Dedifferentiated amniotic fluid mesenchymal stem cell (primary cell): ENCODE measurements at regions not wholly inside any gene's neighbourhood (a gene's known extent, or its start where the extent isn't known, plus 50 kb on each side); places are given as distances from the start of the nearest gene placed in this dataset.

Experiments used
- DNase-seq: peaks from one replicate; pipeline ENCODE4 v3.0.0-alpha.2; 2016; ENCODE audit errors: extremely low spot score

GRCh38 chr16:86800894-86801293 is 222.5 kb downstream of the FOXL1 start:
- DNase-seq, result no peak

GRCh38 chr16:86802013-86802412 is 223.7 kb downstream of the FOXL1 start:
- no peak for DNase-seq

DNA sequence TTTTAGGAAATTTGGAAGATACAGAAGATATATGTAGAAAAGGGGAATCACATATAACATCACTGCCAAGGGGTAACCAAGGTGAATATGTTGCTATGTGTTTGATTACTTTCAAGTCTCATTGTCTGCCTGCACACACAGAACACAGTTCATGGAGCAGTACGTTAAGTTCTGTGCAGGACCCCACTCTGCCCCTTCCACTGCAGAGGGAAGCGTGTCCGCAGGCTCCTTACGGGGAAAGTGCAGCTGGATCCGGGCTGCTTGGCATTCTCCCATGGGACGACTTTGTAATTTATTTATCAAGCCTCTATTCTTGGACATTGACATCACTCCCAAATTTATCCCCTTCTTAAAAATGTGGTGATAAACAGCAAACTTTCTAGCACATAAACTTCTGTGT is 226.8 kb downstream of the FOXL1 start:
- no peak for DNase-seq

- DNase-seq, result no peak
Observed at GRCh38 chr16:86806181-86806837, 228.0 kb downstream of the FOXL1 start.

DNA sequence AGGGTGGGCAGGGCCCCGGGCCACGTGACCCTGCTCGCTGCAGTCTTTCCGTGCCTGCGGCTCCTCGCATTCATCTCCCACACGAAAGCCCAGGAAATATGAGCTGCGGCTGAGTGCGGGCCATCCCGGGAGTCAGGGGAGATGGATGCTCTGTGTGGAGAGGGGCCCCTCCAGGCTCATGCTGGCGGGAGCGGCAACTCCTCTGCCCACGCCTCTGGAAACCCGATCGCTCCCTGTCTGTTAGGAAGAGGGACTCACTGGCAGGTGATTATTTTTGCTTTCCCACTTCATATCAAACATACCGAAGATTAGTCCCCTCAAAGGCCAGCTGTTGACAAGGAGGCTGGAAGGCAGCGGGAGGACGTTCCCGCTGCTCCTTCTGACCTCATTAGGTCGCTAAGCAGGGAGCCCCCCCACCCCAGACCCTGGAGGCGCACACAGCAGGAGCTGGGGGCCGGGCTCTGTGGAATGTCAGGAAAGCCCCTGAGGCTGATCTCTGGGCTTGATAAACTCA is 228.5 kb downstream of the FOXL1 start:
- DNase-seq, result no peak

- DNase-seq, result no peak
Observed at GRCh38 chr16:86808863-86809444, 230.6 kb downstream of the FOXL1 start.

- DNase-seq, result peak; percentile 16
Observed at GRCh38 chr16:86809458-86809955, 231.2 kb downstream of the FOXL1 start.

- DNase-seq, result no peak
Observed at GRCh38 chr16:86810062-86810461, 231.7 kb downstream of the FOXL1 start.

- DNase-seq, result no peak
Observed at GRCh38 chr16:86812363-86812970, 234.1 kb downstream of the FOXL1 start.

DNA sequence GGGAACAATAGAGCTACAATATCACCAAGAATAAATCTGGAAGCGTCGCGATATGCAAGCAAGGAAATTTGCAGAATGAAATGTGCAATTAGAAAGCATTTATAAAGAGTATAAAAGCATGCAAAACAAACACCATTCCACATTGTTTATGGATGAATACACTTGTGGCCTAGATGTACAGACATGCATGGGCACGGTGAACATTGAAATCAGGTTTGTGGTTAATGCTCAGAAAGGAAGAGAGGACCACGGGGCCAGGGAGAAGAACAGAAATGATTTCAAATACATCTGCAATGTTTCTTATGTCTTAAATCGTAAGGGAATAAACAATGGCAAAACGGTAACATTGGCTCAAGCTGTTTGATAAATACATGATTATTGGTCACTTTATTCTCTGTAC is 235.9 kb downstream of the FOXL1 start:
- DNase-seq, result no peak

GRCh38 chr16:86816930-86817625 is 238.7 kb downstream of the FOXL1 start:
- DNase-seq, result no peak

GRCh38 chr16:86818671-86819532 is 240.6 kb downstream of the FOXL1 start:
- no peak for DNase-seq

DNA sequence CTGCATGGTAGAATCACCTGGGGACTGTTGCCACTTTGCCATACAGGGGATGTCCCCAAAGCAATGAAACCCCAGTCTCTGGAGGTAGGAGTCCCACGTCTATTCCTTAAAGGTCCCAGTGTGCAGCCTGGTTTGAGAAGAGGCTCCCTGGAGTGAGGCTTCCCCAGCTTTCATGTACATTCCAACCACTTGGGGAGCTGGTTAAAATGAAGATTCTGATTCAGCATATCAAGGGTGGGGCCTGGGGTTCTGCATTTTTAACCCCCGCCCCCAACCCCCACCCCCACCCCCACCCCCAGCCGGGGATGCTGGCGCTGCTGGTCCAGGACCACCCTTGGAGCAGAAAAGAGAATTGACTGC is 241.2 kb downstream of the FOXL1 start:
- DNase-seq, result no peak

DNA sequence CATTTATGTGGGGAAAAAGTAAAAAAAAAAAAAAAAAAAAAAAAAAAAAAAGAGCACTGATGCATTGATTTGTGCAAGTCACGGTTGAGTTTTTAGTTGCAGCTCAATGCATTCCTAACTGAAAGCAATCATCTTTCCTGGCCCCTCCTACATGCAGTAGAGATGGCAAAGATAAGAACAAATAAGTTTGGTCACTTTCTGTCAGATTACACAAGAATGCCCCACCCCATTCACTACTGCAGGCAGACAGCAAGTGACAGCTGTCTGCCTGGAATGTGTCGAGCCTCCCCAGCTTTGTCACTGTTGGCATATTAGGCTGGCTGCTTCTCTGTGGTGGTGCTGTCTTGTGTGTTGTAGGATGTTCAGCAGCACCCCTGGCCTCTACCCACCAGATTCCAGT is 243.5 kb downstream of the FOXL1 start:
- DNase-seq, result no peak

- no peak for DNase-seq
Observed at GRCh38 chr16:86823125-86823524, 244.8 kb downstream of the FOXL1 start.

GRCh38 chr16:86823888-86824671 is 245.7 kb downstream of the FOXL1 start:
- DNase-seq, result no peak

- DNase-seq, result no peak
Observed at GRCh38 chr16:86824751-86825296, 246.5 kb downstream of the FOXL1 start.

- no peak for DNase-seq
Observed at GRCh38 chr16:86825631-86826030, 247.3 kb downstream of the FOXL1 start.

- no peak for DNase-seq
Observed at GRCh38 chr16:86826941-86827340, 248.6 kb downstream of the FOXL1 start.

- DNase-seq, result no peak
Observed at GRCh38 chr16:86827521-86827920, 249.2 kb downstream of the FOXL1 start.
